Stimulated activated CD4-positive, alpha-beta T cell treated with anti-CD3 and anti-CD28 coated beads, Interleukin-15, amount 100 ng/mL, for 1 hour (primary cell): ENCODE measurements at regions not wholly inside any gene's neighbourhood (a gene's known extent, or its start where the extent isn't known, plus 50 kb on each side); places are given as distances from the start of the nearest gene placed in this dataset.
A peak's percentile ranks its signal among the peaks of the same experiment; 100 is the strongest.
"Not testable (repeated sequence)": the region's sequence is repeated elsewhere in the genome, so short reads cannot be mapped to it uniquely, and the experiment has no call there.

Source experiments
- DNase-seq, 2 donors: peaks; one replicate each; pipeline ENCODE4 v3.0.0-alpha.2; 2020; ENCODE audit warnings: low read depth in 1 of 2, low spot score in 1 of 2

DNA sequence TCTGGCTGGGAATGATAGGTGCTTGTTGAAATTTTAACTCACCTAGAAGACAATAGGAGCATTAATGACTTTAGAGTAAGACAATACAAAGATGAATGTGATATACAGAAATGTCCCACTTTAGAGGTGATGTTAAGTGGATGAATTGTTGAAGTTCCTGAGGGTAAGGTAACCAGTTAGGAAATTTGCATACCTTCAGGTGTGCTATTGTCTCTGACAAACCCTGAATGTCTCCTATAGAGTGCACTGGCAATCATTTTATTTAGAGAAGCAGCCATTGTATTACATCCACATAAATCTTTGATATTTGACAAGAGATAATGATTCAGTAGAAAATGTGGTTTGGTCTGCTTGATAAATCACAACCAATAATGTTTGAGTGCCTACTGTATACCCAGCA lies 228.5 kb downstream of the RNF144A start:
- DNase-seq: no peak

DNA sequence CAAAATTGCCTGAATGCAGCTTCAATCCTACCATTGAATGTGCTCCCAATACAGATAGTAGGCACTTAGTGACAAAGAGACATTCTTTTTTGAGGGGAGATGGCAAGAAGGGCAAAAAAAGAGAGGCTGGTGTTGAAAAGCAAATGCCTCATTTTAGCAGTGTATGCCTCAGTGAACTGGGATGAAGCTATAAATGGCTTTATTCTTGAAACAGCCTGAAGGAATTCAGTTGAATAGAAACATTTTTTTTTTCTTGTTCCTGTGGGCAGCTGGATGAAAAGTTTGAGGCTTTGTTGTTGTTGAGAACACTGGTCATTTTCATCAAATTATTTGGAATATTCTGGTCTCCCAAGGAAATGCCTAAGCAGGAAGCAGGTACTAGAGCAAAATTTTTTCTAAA lies 228.9 kb downstream of the RNF144A start:
- DNase-seq: no peak

DNA sequence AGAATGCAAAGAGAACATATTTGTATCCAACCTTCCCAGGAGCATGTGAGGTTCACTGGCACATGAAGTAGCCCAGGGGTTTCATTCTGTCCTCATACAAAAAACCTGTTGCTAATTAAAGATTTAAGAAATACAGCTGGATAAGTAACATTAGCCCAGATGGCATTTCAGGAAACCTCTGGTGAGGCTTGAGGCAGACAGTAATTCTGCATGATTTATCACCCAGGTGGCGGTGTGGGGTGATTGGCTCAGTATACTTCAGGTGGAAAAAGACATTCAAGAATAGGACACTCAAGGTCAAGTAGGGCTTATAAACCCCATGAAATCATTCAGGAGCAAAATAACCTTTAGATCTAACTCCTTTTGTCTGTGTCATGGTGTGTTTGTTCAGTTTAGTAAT lies 237.4 kb downstream of the RNF144A start:
- DNase-seq: no peak

DNA sequence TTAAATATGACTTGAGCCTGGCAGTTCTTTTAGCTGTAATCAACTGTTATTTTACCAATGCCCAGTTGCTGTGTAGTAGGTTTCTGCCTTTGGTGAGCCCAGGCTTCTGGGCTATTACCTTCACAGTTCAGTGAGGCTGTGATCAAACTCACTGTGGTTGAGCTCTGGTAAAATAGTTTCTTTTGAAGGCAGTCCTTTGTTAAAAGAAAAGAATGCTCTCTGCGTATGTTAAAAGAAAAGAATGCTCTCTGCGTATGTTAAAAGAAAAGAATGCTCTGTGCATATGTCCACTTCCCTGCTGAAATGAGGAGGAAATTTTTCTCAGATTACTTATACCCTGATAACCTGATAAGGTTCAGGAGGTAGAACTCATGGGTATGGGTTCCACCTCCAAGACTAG lies 244.3 kb downstream of the RNF144A start:
- no peak for DNase-seq

- DNase-seq: no peak
Observed at GRCh38 chr2:7165736-7166135, 248.5 kb downstream of the RNF144A start.

DNA sequence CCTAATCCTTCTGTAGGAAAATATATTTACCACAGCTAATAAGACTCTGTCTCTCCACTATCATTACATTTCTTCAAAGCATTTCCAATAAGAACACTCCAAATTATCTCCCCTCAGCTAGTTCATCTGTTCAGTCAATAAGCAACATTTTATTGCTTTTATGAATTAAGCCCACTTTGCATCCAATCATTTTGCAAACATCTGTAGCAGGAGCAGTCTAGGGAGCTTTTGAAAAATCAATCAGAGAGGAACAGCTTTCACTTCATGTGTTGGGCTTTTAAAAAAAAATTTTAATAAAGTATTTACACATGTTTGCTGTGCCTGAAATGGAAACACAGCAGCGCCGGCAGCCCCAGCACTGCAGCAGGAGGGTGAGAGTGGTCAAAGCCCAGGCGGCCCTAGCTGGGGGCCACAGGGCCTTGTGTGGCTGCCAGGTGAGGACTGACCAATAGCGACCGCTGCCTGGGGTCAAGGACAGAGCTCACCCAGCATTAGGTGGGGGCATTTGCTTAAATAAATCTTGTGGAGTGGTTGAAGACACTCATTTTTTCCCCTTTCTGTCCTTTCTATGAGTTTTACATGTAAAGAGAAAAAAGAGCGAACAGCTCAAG lies 250.7 kb downstream of the RNF144A start:
- no peak for DNase-seq

DNA sequence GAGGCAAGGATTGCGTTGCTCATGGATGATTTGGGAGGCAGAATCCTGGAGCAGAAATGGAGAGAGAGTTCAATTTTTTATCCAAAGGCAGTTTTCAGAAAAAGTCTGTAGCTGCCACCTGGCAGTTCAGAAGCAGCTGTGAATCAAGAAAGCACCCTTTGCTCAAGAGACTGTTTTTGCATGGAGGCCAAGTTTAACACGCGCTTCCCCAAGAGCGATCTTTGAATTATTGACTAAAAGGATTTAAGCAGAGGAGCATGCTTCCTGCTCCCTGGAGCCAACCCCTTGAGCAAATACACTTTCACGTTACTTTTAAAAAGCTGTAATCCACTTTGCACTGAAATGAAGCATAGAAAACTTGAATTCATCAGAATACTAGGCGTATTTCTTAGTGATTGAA lies 252.4 kb downstream of the RNF144A start:
- no peak for DNase-seq

DNA sequence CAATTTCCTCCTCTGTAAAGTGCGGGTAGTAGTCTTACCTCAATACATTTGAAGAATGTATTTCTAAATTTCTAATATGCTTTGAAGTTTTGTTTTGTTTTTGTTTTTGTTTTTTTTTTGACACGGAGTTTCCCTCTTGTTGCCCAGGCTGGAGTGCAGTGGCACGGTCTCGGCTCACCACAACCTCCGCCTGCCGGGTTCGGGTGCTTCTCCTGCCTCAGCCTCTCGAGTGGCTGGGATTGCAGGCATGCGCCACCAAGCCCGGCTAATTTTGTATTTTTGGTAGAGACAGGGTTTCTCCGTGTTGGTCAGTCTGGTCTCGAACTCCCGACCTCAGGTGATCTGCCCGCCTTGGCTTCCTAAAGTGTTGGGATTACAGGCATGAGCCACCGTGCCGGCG lies 261.8 kb downstream of the RNF144A start:
- not testable (repeated sequence) for DNase-seq

DNA sequence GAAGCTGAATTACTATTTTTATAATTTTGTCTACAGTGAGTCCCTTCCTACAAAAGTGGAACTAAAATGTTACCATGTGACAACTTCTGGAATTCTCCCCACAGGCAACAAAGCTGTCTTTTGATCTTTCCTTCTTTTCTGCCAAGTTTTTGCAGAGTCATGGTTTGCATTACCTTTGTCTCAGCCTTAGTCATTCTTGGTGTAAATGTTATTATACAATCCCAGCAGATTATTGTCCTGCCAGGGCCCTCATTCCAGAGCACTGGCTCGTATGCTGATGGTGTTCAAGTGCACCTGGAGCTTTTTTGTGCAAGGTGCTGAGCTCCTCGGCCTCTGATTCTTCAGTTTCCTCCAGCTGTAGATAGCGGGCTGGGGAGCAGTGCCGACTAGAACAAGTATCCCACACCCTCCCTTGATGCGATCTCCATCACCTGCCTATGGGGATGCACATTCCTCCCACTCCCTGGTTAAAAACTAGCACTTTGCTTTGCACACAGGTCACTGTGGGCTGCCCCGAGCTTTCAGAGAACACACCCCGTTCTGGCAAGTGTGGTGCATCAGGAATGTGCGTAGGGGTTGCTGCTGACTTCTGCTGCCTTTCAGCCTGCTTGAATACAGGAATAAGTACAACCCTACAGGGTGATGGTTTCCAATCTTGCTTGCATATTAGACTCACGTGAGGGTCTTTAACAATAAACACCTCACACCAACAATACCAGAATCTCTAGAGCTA lies 263.6 kb downstream of the RNF144A start:
- DNase-seq: no peak

DNA sequence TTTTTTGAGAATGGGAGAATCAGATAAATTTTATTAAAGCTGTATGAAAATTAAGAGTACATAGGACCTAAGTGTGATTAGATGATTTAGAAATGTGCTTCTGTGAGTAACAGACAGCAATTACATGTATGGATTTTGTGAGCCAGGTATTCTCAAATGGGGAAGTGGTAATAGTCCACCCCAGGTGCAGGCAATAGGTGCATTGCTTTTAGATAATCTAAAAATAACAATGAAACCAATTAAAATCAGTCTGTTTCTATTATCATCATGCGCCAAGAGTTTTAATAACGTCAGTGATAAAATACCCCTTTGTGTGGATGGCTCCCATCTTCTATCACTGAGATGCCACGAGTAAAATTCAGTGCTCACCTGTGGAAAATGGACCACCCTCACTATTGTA lies 265.3 kb downstream of the RNF144A start:
- DNase-seq: no peak

GRCh38 chr2:7189106-7189505 lies 271.9 kb downstream of the RNF144A start:
- no peak for DNase-seq

GRCh38 chr2:7190587-7191324 lies 273.5 kb downstream of the RNF144A start:
- no peak for DNase-seq

- DNase-seq: no peak
Observed at GRCh38 chr2:7191932-7192331, 274.7 kb downstream of the RNF144A start.

DNA sequence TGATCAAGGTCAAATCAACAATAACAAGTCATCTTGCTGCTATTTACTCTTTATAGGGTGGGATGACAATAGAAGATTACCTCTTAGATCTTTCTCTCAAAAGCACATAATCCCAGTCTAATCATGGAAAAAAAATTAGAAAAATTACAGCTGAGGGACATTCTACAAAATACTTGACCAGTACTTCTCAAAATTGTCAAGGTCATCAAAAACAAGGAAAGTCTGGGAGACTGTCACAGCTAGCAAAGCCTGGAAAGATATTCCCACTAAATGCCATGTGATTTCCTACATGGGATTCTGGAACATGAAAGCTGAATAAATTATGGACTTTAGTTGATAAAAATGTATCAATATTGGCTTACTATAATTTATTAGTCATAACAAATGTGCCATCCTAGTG lies 276.2 kb downstream of the RNF144A start:
- no peak for DNase-seq

DNA sequence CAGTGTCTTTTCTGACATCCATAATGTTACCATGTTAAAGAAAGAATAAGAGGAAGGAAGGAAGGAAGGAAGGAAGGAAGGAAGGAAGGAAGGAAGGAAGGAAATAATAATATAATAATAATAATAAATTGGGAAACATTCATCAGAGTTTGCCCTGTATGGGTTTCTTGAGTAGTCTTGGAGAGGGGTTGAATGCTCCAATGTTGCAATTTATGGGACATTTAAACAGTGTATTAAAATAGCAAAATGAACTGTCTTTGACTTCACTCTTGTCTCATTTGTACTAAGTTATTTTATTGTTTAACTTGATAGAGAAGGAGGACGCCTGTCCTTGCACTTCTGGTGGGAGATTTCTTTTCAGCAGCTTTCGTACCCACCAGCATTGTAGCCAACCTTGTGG lies 277.7 kb downstream of the RNF144A start:
- DNase-seq: no peak

- no peak for DNase-seq
Observed at GRCh38 chr2:7196883-7197282, 279.7 kb downstream of the RNF144A start.

DNA sequence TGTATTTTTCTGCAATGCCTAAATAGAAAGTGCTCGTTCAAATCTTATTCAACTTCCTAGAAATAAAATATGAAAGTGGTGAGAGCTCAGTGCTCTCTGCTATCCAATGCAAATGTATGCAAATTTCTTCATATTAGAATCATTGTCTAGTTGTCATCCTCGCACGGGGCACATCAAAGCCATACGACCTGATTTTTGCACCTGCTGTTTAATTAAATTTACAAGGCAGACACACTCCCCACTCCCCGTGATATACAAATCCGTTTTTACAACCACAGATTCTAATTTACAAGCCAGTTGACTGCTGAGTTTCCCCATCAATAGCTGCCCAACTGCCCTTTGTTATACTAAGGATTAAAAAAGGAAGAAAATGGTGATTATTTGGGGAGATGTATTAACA lies 284.6 kb downstream of the RNF144A start:
- DNase-seq: no peak

- DNase-seq: peak in 1 of 2 donors; percentile 24
Observed at GRCh38 chr2:7203056-7203467, 285.9 kb downstream of the RNF144A start.

DNA sequence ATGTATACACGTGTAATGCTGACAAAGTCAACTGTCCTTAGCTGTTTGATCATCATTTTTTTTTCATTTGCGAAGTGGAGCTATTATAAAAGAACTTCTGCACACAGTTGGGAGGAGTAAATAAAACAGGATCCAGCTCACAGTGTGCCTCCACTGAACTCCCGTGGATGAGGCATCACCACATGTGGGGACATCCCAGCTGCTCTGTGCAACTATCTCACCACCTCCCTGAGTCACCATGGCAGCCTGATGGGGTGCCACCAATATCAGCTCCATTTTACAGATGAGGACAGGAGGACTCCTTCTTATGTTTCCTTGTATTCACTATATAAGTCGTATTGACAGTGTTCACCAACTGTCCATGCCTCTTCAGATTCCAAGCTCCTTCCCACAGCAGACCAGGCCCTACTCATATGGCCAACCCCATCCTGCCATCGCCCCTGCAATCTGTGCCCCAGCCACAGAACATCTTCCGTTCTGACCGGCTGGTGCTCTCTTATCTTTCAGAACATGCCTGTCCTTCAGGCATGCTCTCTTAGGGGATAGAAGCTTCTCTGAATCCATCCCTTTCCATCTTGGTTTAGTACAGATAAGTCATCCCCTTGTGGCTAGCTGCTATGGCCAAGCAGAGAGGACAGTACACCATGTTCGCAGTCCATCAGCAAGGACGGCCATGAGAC lies 288.1 kb downstream of the RNF144A start:
- DNase-seq: no peak

GRCh38 chr2:7206111-7206810 lies 289.0 kb downstream of the RNF144A start:
- no peak for DNase-seq

GRCh38 chr2:7207631-7208030 lies 290.4 kb downstream of the RNF144A start:
- DNase-seq: no peak
